ENCODE measurements at regions not wholly inside any gene's neighbourhood (a gene's known extent, or its start where the extent isn't known, plus 50 kb on each side); places are given as distances from the start of the nearest gene placed in this dataset.

- DNase-seq (ENCODE audit: low read depth in 3 of 3), result no peak
Measured at GRCh38 chr5:54615381-54615780, 97.8 kb downstream of the SNX18 start.

- DNase-seq (ENCODE audit: low read depth in 3 of 3), result no peak
Measured at GRCh38 chr5:54612711-54613110, 95.2 kb downstream of the SNX18 start.

- no peak for DNase-seq (ENCODE audit: low read depth in 3 of 3)
Measured at GRCh38 chr5:54611290-54611951, 93.9 kb downstream of the SNX18 start.

DNA sequence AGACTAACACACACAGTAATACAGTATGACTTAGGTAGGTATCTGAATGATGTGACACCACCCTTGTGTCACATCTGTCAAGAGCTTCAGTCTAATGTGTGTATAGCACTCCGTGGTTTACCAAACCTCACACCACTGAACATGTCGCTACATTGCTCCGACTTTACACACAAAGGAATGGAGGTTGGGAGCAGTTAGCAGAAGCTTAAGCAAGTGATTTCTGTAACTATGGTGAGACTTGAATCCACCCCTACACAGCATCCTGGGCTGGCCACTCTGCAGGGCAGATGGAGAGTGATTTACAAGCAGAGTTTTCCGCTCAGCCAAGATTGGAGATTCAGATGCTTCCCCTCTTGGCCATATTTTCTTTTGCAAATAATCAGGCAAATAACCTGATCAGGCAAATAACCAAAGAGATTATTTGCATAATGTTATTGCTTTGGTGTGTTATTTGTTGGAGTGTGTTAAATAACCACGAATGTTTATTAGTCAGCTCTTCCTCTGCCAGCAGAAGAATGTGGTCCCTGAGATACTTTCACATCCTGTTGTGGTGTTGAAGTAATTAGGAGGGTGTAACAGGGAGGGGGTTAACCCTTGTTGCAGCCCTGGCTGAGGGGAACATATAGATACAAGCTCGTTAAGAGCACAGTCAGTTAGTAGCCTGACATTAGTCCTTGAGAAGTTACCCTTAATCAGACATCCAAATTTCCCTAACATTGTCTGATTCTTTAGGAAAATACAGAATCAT lies 92.8 kb downstream of the SNX18 start:
- DNase-seq (ENCODE audit: low read depth in 3 of 3), result no peak

DNA sequence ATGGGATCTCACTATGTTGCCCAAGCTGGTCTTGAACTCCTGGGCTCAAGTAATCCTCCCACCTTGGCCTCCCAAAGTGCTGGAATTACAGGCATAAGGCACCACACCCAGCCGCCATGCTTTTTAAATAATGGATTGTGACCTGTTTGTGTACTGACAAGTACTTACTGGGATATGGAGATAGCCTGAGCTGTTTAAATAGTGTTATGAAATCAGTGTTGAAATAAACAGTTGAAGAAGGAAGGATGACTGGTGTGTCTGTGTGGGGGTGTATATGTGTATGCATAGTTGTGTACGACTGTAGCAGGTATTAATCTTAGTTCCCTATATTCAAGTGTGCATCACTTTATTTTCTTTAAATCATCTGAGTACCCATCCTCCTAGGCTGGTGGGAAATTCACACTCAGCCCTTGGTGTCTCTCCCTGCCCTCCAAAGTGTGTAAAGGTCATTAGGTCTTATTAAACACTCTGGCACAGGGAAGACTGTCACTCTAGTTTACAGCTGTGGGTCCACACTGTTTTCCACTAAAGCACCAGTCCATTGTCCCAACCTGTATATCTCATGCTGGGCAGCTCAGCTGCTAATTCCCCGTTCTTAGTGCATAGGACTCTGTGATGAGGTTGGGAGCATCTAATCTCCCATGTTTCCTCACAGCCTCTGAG lies 91.0 kb downstream of the SNX18 start:
- DNase-seq (ENCODE audit: low read depth in 3 of 3), result no peak

DNA sequence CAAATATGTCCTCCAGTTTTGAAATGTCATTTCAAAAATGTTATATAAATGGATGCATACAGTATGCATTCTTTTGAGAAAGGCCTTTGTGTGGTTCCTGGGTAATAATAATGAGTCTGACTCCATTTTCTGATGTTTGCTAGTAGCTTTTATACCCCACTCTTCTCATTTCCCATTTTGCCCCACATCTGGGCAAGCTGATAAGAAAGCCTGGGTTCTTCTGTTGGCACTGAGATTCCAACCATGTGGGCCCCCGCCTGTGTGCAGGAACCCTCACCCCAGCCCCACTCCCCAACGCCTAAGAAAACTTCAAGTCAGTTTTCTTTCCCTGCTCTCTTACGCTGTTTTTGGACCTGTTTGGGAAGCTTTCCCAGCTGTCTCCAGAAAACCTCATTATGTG lies 89.4 kb downstream of the SNX18 start:
- no peak for DNase-seq (ENCODE audit: low read depth in 3 of 3)

DNA sequence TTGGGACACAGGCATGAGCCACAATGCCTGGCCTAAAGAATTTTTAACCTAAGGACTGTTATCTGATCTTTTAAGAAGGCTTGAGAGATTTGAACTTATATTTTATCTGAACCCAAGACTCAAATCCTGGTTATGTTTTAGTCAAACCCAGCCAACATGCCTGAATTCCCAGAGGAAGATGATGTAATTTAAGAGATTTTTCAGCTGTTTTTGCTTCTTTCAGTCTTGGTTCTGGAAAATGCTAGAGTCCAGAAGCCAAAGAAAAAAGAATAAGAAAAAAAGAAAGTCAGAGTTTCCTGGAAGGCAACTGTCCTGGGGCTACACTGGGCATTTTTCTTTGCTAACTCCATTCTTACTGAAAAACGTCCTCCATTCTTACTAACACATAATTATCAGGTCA lies 85.8 kb downstream of the SNX18 start:
- no peak for DNase-seq (ENCODE audit: low read depth in 3 of 3)

- no peak for DNase-seq (ENCODE audit: low read depth in 3 of 3)
Measured at GRCh38 chr5:54602475-54602874, 84.9 kb downstream of the SNX18 start.

GRCh38 chr5:54601411-54602230 lies 84.1 kb downstream of the SNX18 start:
- DNase-seq (ENCODE audit: low read depth in 3 of 3), result no peak

Data from stimulated activated CD4-positive, alpha-beta T cell treated with anti-CD3 and anti-CD28 coated beads, TNF-alpha, amount 100 ng/mL, for 24 hours (primary cell).